ENCODE measurements at regions not wholly inside any gene's neighbourhood (a gene's known extent, or its start where the extent isn't known, plus 50 kb on each side); places are given as distances from the start of the nearest gene placed in this dataset.
A peak's percentile ranks its signal among the peaks of the same experiment; 100 is the strongest.

- Mint-ChIP-seq H3K4me3 (no peak overlapping the region), H3K9me3 (no peaks in the 10 kb centered on the region), H3K27me3 (ENCODE audit: low read depth) (peaks cover 3% of the 10 kb centered on the region), H3K36me3 (ENCODE audit: insufficient read depth in 2 of 2) (no peaks in the 10 kb centered on the region), H3K4me1 (ENCODE audit: low read depth) (no peaks in the 10 kb centered on the region), H3K27ac (no peak overlapping the region)
- ATAC-seq (replicated peaks in 1 of 2) (no peak), DNase-seq (no peak)
These were observed 268.9 kb upstream of the KLF6 start for GRCh38 chr10:4053940-4054339.

GRCh38 chr10:4051641-4052151 lies 266.7 kb upstream of the KLF6 start:
- no peak for ATAC-seq (replicated peaks in 1 of 2)
- H3K27me3 Mint-ChIP-seq (ENCODE audit: low read depth): peaks cover 10% of the 10 kb centered on the region
- H3K4me3 Mint-ChIP-seq: no peak overlapping the region
- H3K36me3 Mint-ChIP-seq (ENCODE audit: insufficient read depth in 2 of 2): no peaks in the 10 kb centered on the region
- H3K27ac Mint-ChIP-seq: no peak overlapping the region
- H3K4me1 Mint-ChIP-seq (ENCODE audit: low read depth): peaks cover 6% of the 10 kb centered on the region
- peaks cover 0 to 2% of the 10 kb centered on the region in 2 donors for H3K9me3 Mint-ChIP-seq
- DNase-seq: no peak

- Mint-ChIP-seq H3K9me3 (peaks cover 0 to 2% of the 10 kb centered on the region in 2 donors), H3K36me3 (ENCODE audit: insufficient read depth in 2 of 2) (no peaks in the 10 kb centered on the region), H3K27me3 (ENCODE audit: low read depth) (peaks cover 10% of the 10 kb centered on the region), H3K4me3 (no peak overlapping the region), H3K4me1 (ENCODE audit: low read depth) (peaks cover 6% of the 10 kb centered on the region), H3K27ac (no peak overlapping the region)
- ATAC-seq (replicated peaks in 1 of 2) (no peak), DNase-seq (no peak)
These were observed 266.1 kb upstream of the KLF6 start for GRCh38 chr10:4051011-4051640.

- ATAC-seq (replicated peaks in 1 of 2) (no peak), DNase-seq (no peak)
- Mint-ChIP-seq H3K27me3 (ENCODE audit: low read depth) (peaks cover 10% of the 10 kb centered on the region), H3K27ac (no peak overlapping the region), H3K9me3 (peaks cover 0 to 2% of the 10 kb centered on the region in 2 donors), H3K4me3 (no peak overlapping the region), H3K4me1 (ENCODE audit: low read depth) (peaks cover 6% of the 10 kb centered on the region), H3K36me3 (ENCODE audit: insufficient read depth in 2 of 2) (no peaks in the 10 kb centered on the region)
These were observed 265.1 kb upstream of the KLF6 start for GRCh38 chr10:4050061-4050460.

- ATAC-seq (replicated peaks in 1 of 2): no peak
- Mint-ChIP-seq H3K27ac (no peak overlapping the region), H3K36me3 (ENCODE audit: insufficient read depth in 2 of 2) (no peaks in the 10 kb centered on the region), H3K4me3 (no peak overlapping the region), H3K4me1 (ENCODE audit: low read depth) (peaks cover 6% of the 10 kb centered on the region), H3K27me3 (ENCODE audit: low read depth) (peaks cover 10% of the 10 kb centered on the region), H3K9me3 (peaks cover 0 to 2% of the 10 kb centered on the region in 2 donors)
- no peak for DNase-seq
These were observed 264.3 kb upstream of the KLF6 start for GRCh38 chr10:4049348-4049747.

GRCh38 chr10:4048236-4048864 lies 263.3 kb upstream of the KLF6 start:
- Mint-ChIP-seq H3K36me3 (ENCODE audit: insufficient read depth in 2 of 2) (no peaks in the 10 kb centered on the region), H3K4me1 (ENCODE audit: low read depth) (peaks cover 6% of the 10 kb centered on the region), H3K27me3 (ENCODE audit: low read depth) (peaks cover 10% of the 10 kb centered on the region), H3K9me3 (peaks cover 0 to 2% of the 10 kb centered on the region in 2 donors), H3K4me3 (no peak overlapping the region), H3K27ac (no peak overlapping the region)
- ATAC-seq (replicated peaks in 1 of 2) (no peak), DNase-seq (no peak)

- Mint-ChIP-seq H3K9me3 (peaks cover 5% of the 10 kb centered on the region in 2 donors), H3K4me3 (no peak overlapping the region), H3K4me1 (ENCODE audit: low read depth) (peaks cover 6% of the 10 kb centered on the region), H3K27ac (no peak overlapping the region), H3K27me3 (ENCODE audit: low read depth) (peaks cover 10% of the 10 kb centered on the region), H3K36me3 (ENCODE audit: insufficient read depth in 2 of 2) (peaks cover 5 to 8% of the 10 kb centered on the region in 2 donors)
- ATAC-seq (replicated peaks in 1 of 2): no peak
- no peak for DNase-seq
These were observed 261.8 kb upstream of the KLF6 start for GRCh38 chr10:4046712-4047354.

- Mint-ChIP-seq H3K9me3 (peaks cover 7 to 10% of the 10 kb centered on the region in 2 donors), H3K4me1 (ENCODE audit: low read depth) (peaks cover 6% of the 10 kb centered on the region), H3K4me3 (no peak overlapping the region), H3K36me3 (ENCODE audit: insufficient read depth in 2 of 2) (peaks cover 10 to 12% of the 10 kb centered on the region in 2 donors), H3K27me3 (ENCODE audit: low read depth) (peaks cover 10% of the 10 kb centered on the region), H3K27ac (no peak overlapping the region)
- no peak for DNase-seq
- ATAC-seq (replicated peaks in 1 of 2): no peak
These were observed 261.0 kb upstream of the KLF6 start for GRCh38 chr10:4046030-4046429.

GRCh38 chr10:4043897-4044665 lies 259.1 kb upstream of the KLF6 start:
- Mint-ChIP-seq H3K27me3 (ENCODE audit: low read depth) (peaks cover 8% of the 10 kb centered on the region), H3K27ac (no peak overlapping the region), H3K9me3 (peaks cover 7 to 14% of the 10 kb centered on the region in 2 donors), H3K4me1 (ENCODE audit: low read depth) (peaks cover 6% of the 10 kb centered on the region), H3K4me3 (no peak overlapping the region), H3K36me3 (ENCODE audit: insufficient read depth in 2 of 2) (peaks cover 12 to 14% of the 10 kb centered on the region in 2 donors)
- ATAC-seq (replicated peaks in 1 of 2) (no peak), DNase-seq (no peak)

GRCh38 chr10:4041635-4042034 lies 256.6 kb upstream of the KLF6 start:
- Mint-ChIP-seq H3K9me3 (peaks cover 5 to 14% of the 10 kb centered on the region in 2 donors), H3K36me3 (ENCODE audit: insufficient read depth in 2 of 2) (peaks cover 12 to 14% of the 10 kb centered on the region in 2 donors), H3K4me1 (ENCODE audit: low read depth) (no peaks in the 10 kb centered on the region), H3K27me3 (ENCODE audit: low read depth) (no peaks in the 10 kb centered on the region), H3K4me3 (no peak overlapping the region), H3K27ac (no peak overlapping the region)
- DNase-seq: no peak
- no peak for ATAC-seq (replicated peaks in 1 of 2)

GRCh38 chr10:4038000-4038399 lies 253.0 kb upstream of the KLF6 start:
- no peaks in the 10 kb centered on the region for H3K27me3 Mint-ChIP-seq (ENCODE audit: low read depth)
- H3K9me3 Mint-ChIP-seq: peaks cover 5 to 14% of the 10 kb centered on the region in 2 donors
- no peak for DNase-seq

GRCh38 chr10:4035599-4035945 lies 250.6 kb upstream of the KLF6 start:
- peaks cover 0 to 1% of the 10 kb centered on the region in 2 donors for H3K36me3 Mint-ChIP-seq (ENCODE audit: insufficient read depth in 2 of 2)
- peak overlapping the region; percentile 77 to 81 for H3K4me3 Mint-ChIP-seq
- H3K27ac Mint-ChIP-seq: peak overlapping the region; percentile 63
- no peak for DNase-seq
- no peaks in the 10 kb centered on the region for H3K27me3 Mint-ChIP-seq (ENCODE audit: low read depth)
- H3K4me1 Mint-ChIP-seq (ENCODE audit: low read depth): peaks cover 38% of the 10 kb centered on the region
- ATAC-seq (replicated peaks in 1 of 2): no peak
- peaks cover 0 to 1% of the 10 kb centered on the region in 2 donors for H3K9me3 Mint-ChIP-seq

More at GRCh38 chr10:4038000-4038399, 253.0 kb upstream of the KLF6 start:
- Mint-ChIP-seq H3K36me3 (ENCODE audit: insufficient read depth in 2 of 2) (peaks cover 12 to 14% of the 10 kb centered on the region in 2 donors), H3K27ac (no peak overlapping the region), H3K4me1 (ENCODE audit: low read depth) (peaks cover 28% of the 10 kb centered on the region), H3K4me3 (no peak overlapping the region)
- ATAC-seq (replicated peaks in 1 of 2): no peak
